Thymus (tissue), 11 donors: ENCODE measurements at regions not wholly inside any gene's neighbourhood (a gene's known extent, or its start where the extent isn't known, plus 50 kb on each side); places are given as distances from the start of the nearest gene placed in this dataset.

Source experiments
- DNase-seq, 9 donors: peaks; one replicate each; pipeline ENCODE4 v3.0.0-alpha.2; 2013; ENCODE audit warnings: low spot score in 9 of 9, low read depth in 6 of 9, missing footprints in 1 of 9
- H3K27ac ChIP-seq, 2 donors: one replicate each; pipeline ENCODE4 v1.5.1; 2013; ENCODE audit warnings: control low read depth in 1 of 2, low read depth in 1 of 2, low read length in 1 of 2, mild to moderate bottlenecking in 1 of 2, moderate library complexity in 1 of 2
- H3K27me3 ChIP-seq, 2 donors: one replicate each; pipeline ENCODE4 v1.5.1; 2013; ENCODE audit warnings: low read length in 1 of 2; ENCODE audit not compliant: control insufficient read depth in 2 of 2, insufficient read depth in 1 of 2
- H3K36me3 ChIP-seq, 2 donors: one replicate each; pipeline ENCODE4 v1.5.1; 2013; ENCODE audit warnings: low read length in 1 of 2, mild to moderate bottlenecking in 1 of 2, moderate library complexity in 1 of 2; ENCODE audit not compliant: control insufficient read depth in 2 of 2, insufficient read depth in 2 of 2
- H3K4me1 ChIP-seq, 2 donors: one replicate each; pipeline ENCODE4 v1.5.1; 2013; ENCODE audit warnings: low read length in 2 of 2; ENCODE audit not compliant: control insufficient read depth in 2 of 2, insufficient read depth in 2 of 2
- H3K4me3 ChIP-seq, 2 donors: one replicate each; pipeline ENCODE4 v1.5.1; 2013; ENCODE audit warnings: low read length in 2 of 2, control low read depth in 1 of 2, mild to moderate bottlenecking in 1 of 2
- H3K9me3 ChIP-seq, 2 donors: one replicate each; pipeline ENCODE4 v1.5.1; 2013; ENCODE audit warnings: low read length in 1 of 2, mild to moderate bottlenecking in 1 of 2; ENCODE audit not compliant: control insufficient read depth in 2 of 2, insufficient read depth in 1 of 2
- WGBS: extraction: QIAGEN DNeasy Blood & Tissue Kit; methylation state at CpG from one replicate; pipeline ENCODE4 v1.1.7; 2013; 5-methylcytosine and 5-hydroxymethylcytosine counted together
- donor health status: healthy.

- Histone ChIP-seq H3K9me3 (no peaks in the 10 kb centered on the region), H3K36me3 (no peaks in the 10 kb centered on the region), H3K4me3 (no peak overlapping the region), H3K27ac (no peak overlapping the region), H3K4me1 (no peaks in the 10 kb centered on the region), H3K27me3 (no peaks in the 10 kb centered on the region)
- 92% methylated on average over 2 of the region's 2 CpGs for WGBS
- DNase-seq, result no peak
Measured at GRCh38 chr11:104582431-104582830, 315.8 kb downstream of the CASP12 start.

GRCh38 chr11:104581246-104581980 is 316.8 kb downstream of the CASP12 start:
- H3K4me3 ChIP-seq, result no peak overlapping the region
- H3K27ac ChIP-seq, result no peak overlapping the region
- H3K9me3 ChIP-seq, result no peaks in the 10 kb centered on the region
- 88% methylated on average over 2 of the region's 2 CpGs for WGBS
- no peaks in the 10 kb centered on the region for H3K27me3 ChIP-seq
- no peak for DNase-seq
- H3K4me1 ChIP-seq, result no peaks in the 10 kb centered on the region
- no peaks in the 10 kb centered on the region for H3K36me3 ChIP-seq

- Histone ChIP-seq H3K36me3 (no peaks in the 10 kb centered on the region), H3K27ac (no peak overlapping the region), H3K9me3 (no peaks in the 10 kb centered on the region), H3K4me1 (no peaks in the 10 kb centered on the region), H3K4me3 (no peak overlapping the region), H3K27me3 (no peaks in the 10 kb centered on the region)
- no peak for DNase-seq
Measured at GRCh38 chr11:104573441-104573990, 324.7 kb downstream of the CASP12 start.

GRCh38 chr11:104572279-104572678 is 326.0 kb downstream of the CASP12 start:
- Histone ChIP-seq H3K27ac (no peak overlapping the region), H3K36me3 (no peaks in the 10 kb centered on the region), H3K4me1 (no peaks in the 10 kb centered on the region), H3K9me3 (no peaks in the 10 kb centered on the region), H3K4me3 (no peak overlapping the region), H3K27me3 (no peaks in the 10 kb centered on the region)
- DNase-seq, result no peak
- 90% methylated on average over 2 of the region's 2 CpGs for WGBS

GRCh38 chr11:104570078-104570701 is 328.1 kb downstream of the CASP12 start:
- H3K27ac ChIP-seq, result no peak overlapping the region
- DNase-seq, result no peak
- H3K4me3 ChIP-seq, result no peak overlapping the region
- H3K27me3 ChIP-seq, result no peaks in the 10 kb centered on the region
- no peaks in the 10 kb centered on the region for H3K4me1 ChIP-seq
- peaks cover 0 to 1% of the 10 kb centered on the region in 2 donors for H3K9me3 ChIP-seq
- WGBS, result 90% methylated on average over 4 of the region's 4 CpGs
- H3K36me3 ChIP-seq, result no peaks in the 10 kb centered on the region

- no peak overlapping the region for H3K27ac ChIP-seq
- no peak overlapping the region for H3K4me3 ChIP-seq
- WGBS, result 51% methylated on average over 1 of the region's 1 CpG
- H3K9me3 ChIP-seq, result peaks cover 0 to 11% of the 10 kb centered on the region in 2 donors
- no peaks in the 10 kb centered on the region for H3K4me1 ChIP-seq
- DNase-seq, result no peak
- H3K27me3 ChIP-seq, result no peaks in the 10 kb centered on the region
- no peaks in the 10 kb centered on the region for H3K36me3 ChIP-seq
Measured at GRCh38 chr11:104565583-104565961, 332.7 kb downstream of the CASP12 start.

- Histone ChIP-seq H3K9me3 (peaks cover 0 to 11% of the 10 kb centered on the region in 2 donors), H3K27ac (no peak overlapping the region), H3K4me3 (no peak overlapping the region), H3K27me3 (no peaks in the 10 kb centered on the region), H3K36me3 (no peaks in the 10 kb centered on the region), H3K4me1 (no peaks in the 10 kb centered on the region)
- DNase-seq, result no peak
- WGBS, result 97% methylated on average over 35 of the region's 35 CpGs
Measured at GRCh38 chr11:104564921-104565582, 333.2 kb downstream of the CASP12 start.

GRCh38 chr11:104556606-104557301 is 341.5 kb downstream of the CASP12 start:
- DNase-seq, result no peak
- H3K27ac ChIP-seq, result no peak overlapping the region
- 8% methylated on average over 4 of the region's 4 CpGs for WGBS
- H3K4me3 ChIP-seq, result no peak overlapping the region
- no peaks in the 10 kb centered on the region for H3K9me3 ChIP-seq
- H3K36me3 ChIP-seq, result no peaks in the 10 kb centered on the region
- no peaks in the 10 kb centered on the region for H3K27me3 ChIP-seq
- H3K4me1 ChIP-seq, result no peaks in the 10 kb centered on the region

- H3K9me3 ChIP-seq, result no peaks in the 10 kb centered on the region
- no peaks in the 10 kb centered on the region for H3K27me3 ChIP-seq
- no peak overlapping the region for H3K27ac ChIP-seq
- no peak overlapping the region for H3K4me3 ChIP-seq
- no peaks in the 10 kb centered on the region for H3K4me1 ChIP-seq
- 93% methylated on average over 1 of the region's 1 CpG for WGBS
- DNase-seq, result no peak
- H3K36me3 ChIP-seq, result no peaks in the 10 kb centered on the region
Measured at GRCh38 chr11:104549019-104549418, 349.2 kb downstream of the CASP12 start.
